BJ (cell line): ENCODE measurements at regions not wholly inside any gene's neighbourhood (a gene's known extent, or its start where the extent isn't known, plus 50 kb on each side); places are given as distances from the start of the nearest gene placed in this dataset.
A peak's percentile ranks its signal among the peaks of the same experiment; 100 is the strongest.

Source experiments
- CTCF ChIA-PET: fragments of 350-600 bp; formaldehyde crosslinking; extraction: SDS; loops from one replicate; lab custom pipeline; 2021; ENCODE audit warnings: antibody characterized with exemption, inconsistent platforms; lab: Yijun Ruan, JAX
- POLR2A ChIA-PET: fragments of 300-600 bp; sonication (Branson Sonifier 250); formaldehyde crosslinking; extraction: SDS; loops from one replicate; lab custom pipeline; 2021; ENCODE audit warnings: antibody characterized with exemption; lab: Charles Lee
- DNase-seq: peaks from one replicate; pipeline ENCODE4 v3.0.0-alpha.2; 2011; ENCODE audit warnings: low read depth
- H3K27me3 ChIP-seq: 2 replicates; pipeline ENCODE4 v1.6.0; 2011; ENCODE audit warnings: low read length; ENCODE audit not compliant: control insufficient read depth, insufficient read depth
- H3K36me3 ChIP-seq: 2 replicates; pipeline ENCODE4 v1.5.1; 2011; ENCODE audit warnings: low read length; ENCODE audit not compliant: control insufficient read depth, insufficient read depth
- H3K4me3 ChIP-seq: 2 replicates; pipeline ENCODE4 v1.5.1; 2011; ENCODE audit warnings: low read depth, mild to moderate bottlenecking, control low read depth, low read length
- CTCF ChIP-seq: IDR thresholded peaks from 2 replicates; pipeline ENCODE4 v1.5.1; 2011; ENCODE audit warnings: low read depth, mild to moderate bottlenecking, control low read depth, inconsistent platforms, low read length, moderate library complexity; ENCODE audit not compliant: insufficient read depth

- DNase-seq = no peak
- Histone ChIP-seq H3K27me3 (no peaks in the 10 kb centered on the region), H3K4me3 (no peak overlapping the region), H3K36me3 (no peaks in the 10 kb centered on the region)
- ChIA-PET POLR2A (no interaction called here), CTCF (interaction anchor here (0.6 to 2.1 kb wide), 19 partner anchors 10 to 433 kb away, joined by 3 to 11 read pairs (median 4); no protein-coding TSS in a partner anchor)
- TF ChIP-seq CTCF = peak; percentile 44
Observed at GRCh38 chr12:66035288-66035966, 95.1 kb downstream of the LLPH start.

DNA sequence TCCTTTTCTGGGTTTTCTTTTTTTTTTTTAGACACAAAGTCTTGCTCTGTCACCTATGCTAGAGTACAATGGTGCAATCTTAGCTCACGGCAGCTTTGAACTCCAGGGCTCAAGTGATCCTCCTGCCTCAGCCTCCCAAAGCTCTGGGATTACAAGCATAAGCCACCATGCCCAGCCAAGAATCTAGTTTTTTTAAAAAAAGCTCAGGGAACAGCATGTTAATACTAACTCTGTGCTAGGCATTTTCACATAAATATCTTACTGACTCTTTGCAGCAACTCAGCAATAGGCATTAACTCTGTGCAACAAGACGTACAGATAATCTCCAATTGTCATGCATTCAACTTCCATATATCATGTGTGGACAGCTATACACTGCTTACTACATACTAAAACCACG, 97.4 kb downstream of the LLPH start:
- POLR2A ChIA-PET = interaction anchor here (0.6 kb wide), 1 partner anchor 175 kb away, joined by 3 read pairs; no protein-coding TSS in a partner anchor
- no peak for TF ChIP-seq CTCF
- no peaks in the 10 kb centered on the region for H3K36me3 ChIP-seq
- no peak for DNase-seq
- CTCF ChIA-PET = no interaction called here
- no peak overlapping the region for H3K4me3 ChIP-seq
- no peaks in the 10 kb centered on the region for H3K27me3 ChIP-seq

- no peak overlapping the region for H3K4me3 ChIP-seq
- ChIA-PET CTCF (no interaction called here), POLR2A (interaction anchor here (0.6 kb wide), 1 partner anchor 175 kb away, joined by 3 read pairs; no protein-coding TSS in a partner anchor)
- no peak for TF ChIP-seq CTCF
- H3K36me3 ChIP-seq = no peaks in the 10 kb centered on the region
- H3K27me3 ChIP-seq = no peaks in the 10 kb centered on the region
- DNase-seq = no peak
Observed at GRCh38 chr12:66032739-66033138, 97.8 kb downstream of the LLPH start.

- H3K36me3 ChIP-seq = no peaks in the 10 kb centered on the region
- POLR2A ChIA-PET = no interaction called here
- CTCF ChIA-PET = no interaction called here
- H3K4me3 ChIP-seq = no peak overlapping the region
- H3K27me3 ChIP-seq = no peaks in the 10 kb centered on the region
- no peak for DNase-seq
- TF ChIP-seq CTCF = no peak
Observed at GRCh38 chr12:66030217-66030781, 100.3 kb downstream of the LLPH start.

- no peak for DNase-seq
- Histone ChIP-seq H3K27me3 (no peaks in the 10 kb centered on the region), H3K4me3 (no peak overlapping the region), H3K36me3 (no peaks in the 10 kb centered on the region)
- POLR2A ChIA-PET = interaction anchor here (0.6 kb wide), 1 partner anchor 393 kb away, joined by 6 read pairs; no protein-coding TSS in a partner anchor
- no peak for TF ChIP-seq CTCF
- CTCF ChIA-PET = interaction anchor here (0.6 to 1.3 kb wide), 2 partner anchors 9 to 811 kb away, joined by 3 to 4 read pairs; no protein-coding TSS in a partner anchor
Observed at GRCh38 chr12:66028390-66028789, 102.2 kb downstream of the LLPH start.
